ENCODE measurements at regions not wholly inside any gene's neighbourhood (a gene's known extent, or its start where the extent isn't known, plus 50 kb on each side); places are given as distances from the start of the nearest gene placed in this dataset.

DNA sequence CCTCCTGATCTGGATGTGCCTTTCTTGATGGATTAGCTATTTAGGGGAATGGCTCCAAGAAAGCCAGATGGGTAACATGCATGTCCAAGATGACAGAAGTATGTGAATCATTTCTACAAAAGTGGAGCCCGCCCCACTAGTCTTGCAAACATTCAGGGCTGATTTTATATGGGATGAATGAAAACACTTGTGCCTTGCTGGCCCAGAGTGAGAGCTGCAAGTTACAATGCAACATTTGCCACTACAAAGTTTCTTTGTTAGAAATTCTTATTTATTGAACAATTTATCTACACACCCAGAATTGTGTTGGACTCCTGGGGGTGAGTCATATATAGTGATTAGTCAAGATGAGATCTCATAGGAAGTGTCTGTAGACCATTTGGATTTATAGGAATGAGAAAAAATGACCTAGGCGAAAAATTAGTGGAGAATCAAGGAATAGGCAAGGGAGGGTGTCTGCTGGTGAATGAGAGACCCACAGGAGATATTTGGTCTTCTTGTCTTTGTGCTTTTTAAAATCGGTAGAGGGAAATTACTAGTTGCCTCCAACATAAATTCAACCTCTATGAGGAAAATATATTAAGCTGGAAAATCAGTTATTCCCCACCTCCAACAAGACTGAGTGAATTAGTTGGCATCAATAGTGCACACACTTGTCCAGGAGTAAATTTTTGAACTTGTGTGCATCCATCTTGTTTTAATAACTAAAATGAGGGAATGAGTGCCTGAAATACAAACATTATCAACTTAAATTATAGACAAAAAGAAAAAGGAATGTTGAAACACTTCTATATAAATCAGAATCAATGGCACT is 53.5 kb upstream of the DCBLD2 start:
- WGBS, 2 donors, result 70 to 82% methylated on average over 3 of the region's 3 CpGs
- peaks cover 0 to under 1% (median 0%) of the 10 kb centered on the region in 11 donors for H3K9me3 ChIP-seq
- intact Hi-C loops (cut with DNase I), result no loop called here
- ATAC-seq, result no peak
- TF ChIP-seq CTCF (IDR thresholded peaks at IDR 0.05), result no peak
- no peaks in the 10 kb centered on the region for H3K36me3 ChIP-seq
- no peaks in the 10 kb centered on the region for H3K4me1 ChIP-seq
- no peak overlapping the region for H3K27ac ChIP-seq
- H3K27me3 ChIP-seq, result no peaks in the 10 kb centered on the region
- DNase-seq, result no peak
- no peak overlapping the region for H3K4me3 ChIP-seq

DNA sequence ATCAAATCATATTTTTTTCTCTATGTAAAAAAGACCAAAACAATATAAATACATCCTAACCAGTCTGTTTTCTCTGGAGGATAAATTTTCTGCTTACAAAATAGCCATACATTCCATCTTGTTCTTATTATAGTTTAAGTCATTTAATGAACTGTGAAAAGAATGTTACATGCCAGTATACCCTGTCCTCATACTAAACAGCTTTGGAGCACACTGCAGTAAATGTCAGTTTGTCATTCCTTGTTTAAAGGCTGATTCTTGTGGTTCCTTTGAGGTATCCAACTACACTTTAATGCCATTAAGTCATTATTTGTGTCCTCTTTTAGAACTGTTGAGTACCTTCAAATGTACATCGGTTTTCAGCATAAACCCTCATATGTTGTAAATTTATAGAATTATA is 52.7 kb upstream of the DCBLD2 start:
- DNase-seq, result no peak
- ATAC-seq, result no peak
- Histone ChIP-seq H3K4me3 (no peak overlapping the region), H3K4me1 (no peaks in the 10 kb centered on the region), H3K9me3 (peaks cover 0 to 7% (median 0%) of the 10 kb centered on the region in 11 donors), H3K27ac (no peak overlapping the region), H3K27me3 (no peaks in the 10 kb centered on the region), H3K36me3 (no peaks in the 10 kb centered on the region)
- no peak for TF ChIP-seq CTCF (IDR thresholded peaks at IDR 0.05)
- WGBS, 2 donors, result 67 to 69% methylated on average over 1 of the region's 1 CpG
- intact Hi-C loops (cut with DNase I), result no loop called here

GRCh38 chr3:98952404-98952803 is 50.9 kb upstream of the DCBLD2 start:
- 86 to 89% methylated on average over 1 of the region's 1 CpG for WGBS, 2 donors
- H3K9me3 ChIP-seq, result peaks cover 0 to 7% (median 0%) of the 10 kb centered on the region in 11 donors
- H3K27ac ChIP-seq, result no peak overlapping the region
- H3K4me3 ChIP-seq, result no peak overlapping the region
- no peak for TF ChIP-seq CTCF (IDR thresholded peaks at IDR 0.05)
- ATAC-seq (no peak), DNase-seq (no peak)
- H3K4me1 ChIP-seq, result peaks cover 0 to 4% (median 0%) of the 10 kb centered on the region in 9 donors
- no peaks in the 10 kb centered on the region for H3K27me3 ChIP-seq
- intact Hi-C loops (cut with DNase I), result no loop called here
- H3K36me3 ChIP-seq, result no peaks in the 10 kb centered on the region

Measured in heart right ventricle (tissue), 16 donors.